Spleen (tissue), 7 donors: ENCODE measurements at regions not wholly inside any gene's neighbourhood (a gene's known extent, or its start where the extent isn't known, plus 50 kb on each side); places are given as distances from the start of the nearest gene placed in this dataset.

Experiments
- POLR2A ChIP-seq, 3 donors: fragments of 450-650 bp; IDR thresholded peaks; one replicate each; pipeline ENCODE4 v1.5.1; 2017; ENCODE audit warnings: antibody characterized with exemption in 3 of 3, mild to moderate bottlenecking in 1 of 3
- POLR2AphosphoS5 ChIP-seq, 3 donors: sonication (generic); formaldehyde crosslinking; IDR thresholded peaks; one replicate each; pipeline ENCODE4 v1.5.1; 2017; ENCODE audit warnings: antibody characterized with exemption in 3 of 3
- TF ChIP-seq, protein P1 (sequence below), 11 experiments: fragments of 200-600 bp in 7 of 11; fragments of 450-650 bp in 4 of 11; sonication (generic) in 4 of 11; IDR thresholded peaks in 8 of 11; conservative IDR thresholded peaks in 3 of 11; 1 replicate in 7 of 11; 2 replicates in 4 of 11; pipeline versions ENCODE4 v1.4.0 to v1.8.0; 2016 to 2021; ENCODE audit warnings: antibody characterized with exemption in 11 of 11, inconsistent platforms in 4 of 11, mild to moderate bottlenecking in 1 of 11
- donor health status: DM: no; HTN: no; CAD: no; lungs with moderate emphysema.
- donor health status: DM: no; HTN: no; CAD: no.
- donor health status: DM: no; HTN: no; CAD: no.

DNA sequence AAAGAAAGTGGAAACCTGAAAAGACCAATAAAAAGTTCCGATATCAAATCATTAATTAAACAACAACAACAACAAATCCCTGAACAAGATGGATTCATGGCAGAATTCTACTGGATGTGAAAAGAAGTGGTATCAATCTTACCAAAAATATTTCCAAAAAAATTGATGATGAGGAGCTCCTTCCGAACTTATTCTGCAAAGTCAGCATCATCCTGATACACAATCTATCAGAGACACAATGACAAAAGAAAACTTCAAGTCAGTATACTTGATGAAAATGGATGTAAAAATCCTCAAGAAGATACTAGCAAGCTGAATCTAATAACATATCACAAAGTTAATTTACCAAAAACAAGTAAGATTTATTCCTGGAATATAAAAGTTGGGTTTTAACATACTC lies 881.8 kb downstream of the SI start:
- TF ChIP-seq POLR2A (IDR thresholded peaks at IDR 0.05) (no peak), POLR2AphosphoS5 (IDR thresholded peaks at IDR 0.05) (no peak)
- TF ChIP-seq, protein P1, sequence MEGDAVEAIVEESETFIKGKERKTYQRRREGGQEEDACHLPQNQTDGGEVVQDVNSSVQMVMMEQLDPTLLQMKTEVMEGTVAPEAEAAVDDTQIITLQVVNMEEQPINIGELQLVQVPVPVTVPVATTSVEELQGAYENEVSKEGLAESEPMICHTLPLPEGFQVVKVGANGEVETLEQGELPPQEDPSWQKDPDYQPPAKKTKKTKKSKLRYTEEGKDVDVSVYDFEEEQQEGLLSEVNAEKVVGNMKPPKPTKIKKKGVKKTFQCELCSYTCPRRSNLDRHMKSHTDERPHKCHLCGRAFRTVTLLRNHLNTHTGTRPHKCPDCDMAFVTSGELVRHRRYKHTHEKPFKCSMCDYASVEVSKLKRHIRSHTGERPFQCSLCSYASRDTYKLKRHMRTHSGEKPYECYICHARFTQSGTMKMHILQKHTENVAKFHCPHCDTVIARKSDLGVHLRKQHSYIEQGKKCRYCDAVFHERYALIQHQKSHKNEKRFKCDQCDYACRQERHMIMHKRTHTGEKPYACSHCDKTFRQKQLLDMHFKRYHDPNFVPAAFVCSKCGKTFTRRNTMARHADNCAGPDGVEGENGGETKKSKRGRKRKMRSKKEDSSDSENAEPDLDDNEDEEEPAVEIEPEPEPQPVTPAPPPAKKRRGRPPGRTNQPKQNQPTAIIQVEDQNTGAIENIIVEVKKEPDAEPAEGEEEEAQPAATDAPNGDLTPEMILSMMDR (IDR thresholded peaks at IDR 0.05 in 8 of 11, conservative IDR thresholded peaks at IDR 0.05 in 3 of 11), result no peak
